GM13976 (cell line): ENCODE measurements at regions not wholly inside any gene's neighbourhood (a gene's known extent, or its start where the extent isn't known, plus 50 kb on each side); places are given as distances from the start of the nearest gene placed in this dataset.

Source experiments
- DNase-seq: peaks from one replicate; pipeline ENCODE4 v3.0.0; 2012; ENCODE audit warnings: low spot score
- CTCF ChIP-seq: IDR thresholded peaks from 2 replicates; pipeline ENCODE4 v1.5.1; 2012; ENCODE audit warnings: borderline replicate concordance, mild to moderate bottlenecking; ENCODE audit not compliant: insufficient read depth; ENCODE audit errors: extremely low read depth, missing control alignments, control extremely low read depth
- in situ Hi-C: fragments of 300-500 bp; cut with MboI; formaldehyde crosslinking; loops from one replicate; pipeline ENCODE4 v1.12.0; 2022; ENCODE audit warnings: low sequenced_read_pairs, mixed read lengths, inconsistent platforms; ENCODE audit not compliant: unreplicated experiment

- in situ Hi-C loops = no loop called here
- TF ChIP-seq CTCF = no peak
- DNase-seq = no peak
These were observed 625.0 kb upstream of the ADARB2 start for GRCh38 chr10:2362331-2362730.

- in situ Hi-C loops = no loop called here
- TF ChIP-seq CTCF = no peak
- no peak for DNase-seq
These were observed 621.3 kb upstream of the ADARB2 start for GRCh38 chr10:2358586-2358985.

- in situ Hi-C loops = no loop called here
- no peak for TF ChIP-seq CTCF
- no peak for DNase-seq
These were observed 619.3 kb upstream of the ADARB2 start for GRCh38 chr10:2356670-2357069.

- no peak for TF ChIP-seq CTCF
- in situ Hi-C loops = no loop called here
These were observed 614.2 kb upstream of the ADARB2 start for GRCh38 chr10:2351566-2351965.

GRCh38 chr10:2342206-2342605 lies 604.9 kb upstream of the ADARB2 start:
- in situ Hi-C loops = no loop called here
- TF ChIP-seq CTCF = no peak
- DNase-seq = no peak

More at GRCh38 chr10:2351566-2351965, 614.2 kb upstream of the ADARB2 start:
- DNase-seq = no peak

GRCh38 chr10:2340831-2341647 lies 603.7 kb upstream of the ADARB2 start:
- TF ChIP-seq CTCF = no peak
- in situ Hi-C loops = no loop called here
- no peak for DNase-seq
